Heart right ventricle (tissue), 16 donors: ENCODE measurements at regions not wholly inside any gene's neighbourhood (a gene's known extent, or its start where the extent isn't known, plus 50 kb on each side); places are given as distances from the start of the nearest gene placed in this dataset.

Experiments
- ATAC-seq, 8 donors: fragments of 200-7000 bp; cut with Tn5 transposase; one replicate each; pipeline ENCODE4 v1.9.1; 2020; ENCODE audit warnings: mild to moderate bottlenecking in 8 of 8, moderate library complexity in 8 of 8, moderate number of reproducible peaks in 1 of 8
- DNase-seq, 2 donors: peaks; one replicate each; pipeline ENCODE4 v3.0.0-alpha.2; 2020
- H3K27ac ChIP-seq, 10 donors: fragments of 200-600 bp; sonication (generic) in 2 of 10; one replicate each; pipeline versions ENCODE4 v1.5.0 to v1.8.0; 2020 to 2022; ENCODE audit warnings: mild to moderate bottlenecking in 3 of 10
- H3K27me3 ChIP-seq, 7 donors: fragments of 200-600 bp; one replicate each; pipeline ENCODE4 v1.8.0; 2021 to 2022; ENCODE audit warnings: mild to moderate bottlenecking in 2 of 7
- H3K36me3 ChIP-seq, 9 donors: fragments of 200-600 bp; sonication (generic) in 1 of 9; one replicate each; pipeline versions ENCODE4 v1.5.0 to v1.8.0; 2020 to 2022; ENCODE audit warnings: mild to moderate bottlenecking in 2 of 9
- H3K4me1 ChIP-seq, 9 donors: fragments of 200-600 bp; sonication (generic) in 1 of 9; one replicate each; pipeline versions ENCODE4 v1.5.0 to v1.8.0; 2020 to 2022; ENCODE audit warnings: mild to moderate bottlenecking in 4 of 9
- H3K4me3 ChIP-seq, 10 donors: fragments of 200-600 bp; sonication (generic) in 2 of 10; one replicate each; pipeline versions ENCODE4 v1.5.0 to v1.8.0; 2020 to 2022; ENCODE audit warnings: mild to moderate bottlenecking in 7 of 10, moderate library complexity in 2 of 10
- H3K9me3 ChIP-seq, 11 donors: fragments of 200-600 bp in 10 of 11; sonication (generic) in 2 of 11; one replicate each; pipeline versions ENCODE4 v1.5.0 to v1.8.0; 2013 to 2022; ENCODE audit warnings: mild to moderate bottlenecking in 2 of 11, control low read depth in 1 of 11, moderate library complexity in 1 of 11
- WGBS, 2 donors: extraction: QIAGEN DNeasy Blood & Tissue Kit; methylation state at CpG; one replicate each; pipeline ENCODE4 v1.1.7; 2013; ENCODE audit warnings: inconsistent platforms in 1 of 2; 5-methylcytosine and 5-hydroxymethylcytosine counted together
- intact Hi-C, 10 donors: fragments of 100-400 bp; cut with DNase I; formaldehyde crosslinking; loops; one replicate each; pipeline versions ENCODE4 v1.11.1 to v1.14.2; 2022
- TF ChIP-seq, protein P1 (sequence below), 9 donors: fragments of 200-600 bp; sonication (generic) in 2 of 9; IDR thresholded peaks; one replicate each; pipeline versions ENCODE4 v1.5.0 to v1.8.0; 2021 to 2022; ENCODE audit warnings: antibody characterized with exemption in 9 of 9, mild to moderate bottlenecking in 5 of 9, moderate library complexity in 1 of 9
- donor health status: Arrhythmogenic right ventricular cardiomyopathy.
- donor health status: ischemic (EF 13 %, LVEDD 7.1; RV severe dilation, severe dysfunction).
- donor health status: healthy with polysubstance abuse.
- donor health status: DM: no; HTN: yes; CAD: no.
- donor health status: DM: no; HTN: no; CAD: no.
- donor health status: ischemic (EF 25% LVEDD 6.9; RV normal size, moderate dysfunction).
- donor health status: ischemic (EF 25% LVEDD 5.7; RV mildly dilated, moderate dysfunction).
- donor health status: healthy.
- donor health status: DM: yes; HTN: yes; CAD: no.
- donor health status: Ischemic cardiomyopathy.
- donor health status: ischemic (EF 35%, LVEDD 5.7; RV mildly dilated, moderate dysfunction).
- donor health status: nonischemic (EF 11% LVEDD 7.7; RV severe dilation, severe dysfunction).
- donor health status: DM: yes; HTN: yes; CAD: no.
- donor health status: PGD.
- donor health status: ischemic (EF 29% LVEDD 5.4; RV normal size, mild dysfunction).
- donor health status: nonischemic (EF 23%, LVEDD 6.1; RV moderate dilation, normal function).

DNA sequence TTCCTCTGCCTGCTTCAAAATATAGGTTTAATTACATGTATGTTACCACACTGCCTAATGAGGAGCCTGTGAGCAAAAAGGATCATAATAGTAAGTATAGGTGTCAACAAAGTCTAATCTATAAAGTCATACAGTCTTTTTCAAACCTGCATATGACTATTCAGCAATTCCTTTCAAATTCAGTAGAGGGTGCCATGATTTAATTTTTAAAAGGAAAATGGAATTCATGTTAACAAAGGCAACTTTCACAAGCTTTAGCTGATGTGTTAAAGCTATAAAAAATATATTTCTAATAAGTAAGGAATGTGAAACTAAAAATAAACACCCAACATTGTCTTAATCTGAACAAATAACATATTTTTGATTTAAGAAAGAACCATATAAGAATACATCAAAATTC lies 52.1 kb downstream of the MPP7 start:
- intact Hi-C loops, result loop anchor here in 8 of 10 donors (1.0 to 5.0 kb wide), 6 partner anchors 130 to 134 kb away; no protein-coding TSS in a partner anchor
- peak in 1 of 8 donors; percentile 46 for ATAC-seq
- Histone ChIP-seq H3K36me3 (no peaks in the 10 kb centered on the region), H3K4me1 (peaks cover 0 to 35% (median 7%) of the 10 kb centered on the region in 9 donors), H3K27me3 (no peaks in the 10 kb centered on the region), H3K4me3 (no peak overlapping the region), H3K9me3 (peaks cover 0 to 3% (median 0%) of the 10 kb centered on the region in 11 donors), H3K27ac (no peak overlapping the region)
- DNase-seq, result no peak
- TF ChIP-seq, protein P1, sequence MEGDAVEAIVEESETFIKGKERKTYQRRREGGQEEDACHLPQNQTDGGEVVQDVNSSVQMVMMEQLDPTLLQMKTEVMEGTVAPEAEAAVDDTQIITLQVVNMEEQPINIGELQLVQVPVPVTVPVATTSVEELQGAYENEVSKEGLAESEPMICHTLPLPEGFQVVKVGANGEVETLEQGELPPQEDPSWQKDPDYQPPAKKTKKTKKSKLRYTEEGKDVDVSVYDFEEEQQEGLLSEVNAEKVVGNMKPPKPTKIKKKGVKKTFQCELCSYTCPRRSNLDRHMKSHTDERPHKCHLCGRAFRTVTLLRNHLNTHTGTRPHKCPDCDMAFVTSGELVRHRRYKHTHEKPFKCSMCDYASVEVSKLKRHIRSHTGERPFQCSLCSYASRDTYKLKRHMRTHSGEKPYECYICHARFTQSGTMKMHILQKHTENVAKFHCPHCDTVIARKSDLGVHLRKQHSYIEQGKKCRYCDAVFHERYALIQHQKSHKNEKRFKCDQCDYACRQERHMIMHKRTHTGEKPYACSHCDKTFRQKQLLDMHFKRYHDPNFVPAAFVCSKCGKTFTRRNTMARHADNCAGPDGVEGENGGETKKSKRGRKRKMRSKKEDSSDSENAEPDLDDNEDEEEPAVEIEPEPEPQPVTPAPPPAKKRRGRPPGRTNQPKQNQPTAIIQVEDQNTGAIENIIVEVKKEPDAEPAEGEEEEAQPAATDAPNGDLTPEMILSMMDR (IDR thresholded peaks at IDR 0.05), result peak; percentile 25 to 76 (median 60)

DNA sequence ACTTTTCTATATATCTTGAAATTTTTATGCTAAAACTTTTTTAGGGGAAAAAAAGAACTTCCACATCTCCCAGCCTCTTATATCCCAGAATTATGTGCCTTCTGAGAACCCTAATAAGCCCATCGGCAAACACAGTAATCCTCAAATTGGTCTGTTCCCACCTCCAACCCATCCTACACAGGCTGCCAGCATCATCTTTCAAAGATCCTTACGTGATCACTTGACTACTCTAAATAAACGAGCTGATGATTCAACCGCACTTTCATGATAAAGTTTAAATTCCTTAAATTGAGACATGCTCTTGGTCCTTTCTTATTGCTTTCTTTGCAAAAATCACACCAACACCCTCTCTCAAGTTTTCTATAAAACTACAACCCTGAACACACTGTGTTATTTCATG lies 52.5 kb downstream of the MPP7 start:
- 64 to 68% methylated on average over 4 of the region's 4 CpGs for WGBS, 2 donors
- no peak for ATAC-seq

DNA sequence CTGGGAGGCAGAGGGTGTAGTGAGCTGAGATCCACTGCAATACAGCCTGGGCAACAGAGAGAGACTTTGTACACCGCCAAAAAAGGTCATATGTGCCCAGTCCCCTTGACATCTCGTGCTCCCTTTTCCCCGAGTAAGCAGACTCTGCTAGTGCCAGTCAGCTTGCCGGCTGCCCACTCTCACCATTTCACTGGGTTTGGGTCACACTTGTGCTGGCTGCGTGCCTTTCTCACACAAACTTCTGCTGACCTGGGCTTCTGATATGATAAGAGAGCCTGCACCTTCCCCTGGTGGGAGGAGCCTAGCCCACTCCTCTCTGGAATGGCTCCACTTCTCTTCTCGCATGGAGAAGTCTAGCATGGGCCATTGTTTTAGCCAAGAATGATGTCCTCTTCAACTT lies 53.4 kb downstream of the MPP7 start:
- intact Hi-C loops, result loop anchor here in 4 of 10 donors (5.0 to 10.0 kb wide), 3 partner anchors 133 to 805 kb away; no protein-coding TSS in a partner anchor
- Histone ChIP-seq H3K27ac (no peak overlapping the region), H3K27me3 (no peaks in the 10 kb centered on the region), H3K4me1 (peaks cover 0 to 30% (median under 1%) of the 10 kb centered on the region in 9 donors), H3K9me3 (peaks cover 0 to 7% (median 0%) of the 10 kb centered on the region in 11 donors), H3K4me3 (no peak overlapping the region), H3K36me3 (no peaks in the 10 kb centered on the region)
- no peak for DNase-seq
- no peak for ATAC-seq
- TF ChIP-seq, protein P1 (IDR thresholded peaks at IDR 0.05), result no peak
- 72 to 77% methylated on average over 6 of the region's 6 CpGs for WGBS, 2 donors

More for the DNA sequence above, 52.5 kb downstream of the MPP7 start:
- Histone ChIP-seq H3K27me3 (no peaks in the 10 kb centered on the region), H3K4me3 (no peak overlapping the region), H3K9me3 (peaks cover 0 to 7% (median 0%) of the 10 kb centered on the region in 11 donors), H3K36me3 (no peaks in the 10 kb centered on the region), H3K27ac (no peak overlapping the region), H3K4me1 (peaks cover 0 to 35% (median 7%) of the 10 kb centered on the region in 9 donors)
- TF ChIP-seq, protein P1 (IDR thresholded peaks at IDR 0.05), result no peak
- intact Hi-C loops, result loop anchor here in 8 of 10 donors (1.0 to 5.0 kb wide), 6 partner anchors 130 to 134 kb away; no protein-coding TSS in a partner anchor
- DNase-seq, result no peak

DNA sequence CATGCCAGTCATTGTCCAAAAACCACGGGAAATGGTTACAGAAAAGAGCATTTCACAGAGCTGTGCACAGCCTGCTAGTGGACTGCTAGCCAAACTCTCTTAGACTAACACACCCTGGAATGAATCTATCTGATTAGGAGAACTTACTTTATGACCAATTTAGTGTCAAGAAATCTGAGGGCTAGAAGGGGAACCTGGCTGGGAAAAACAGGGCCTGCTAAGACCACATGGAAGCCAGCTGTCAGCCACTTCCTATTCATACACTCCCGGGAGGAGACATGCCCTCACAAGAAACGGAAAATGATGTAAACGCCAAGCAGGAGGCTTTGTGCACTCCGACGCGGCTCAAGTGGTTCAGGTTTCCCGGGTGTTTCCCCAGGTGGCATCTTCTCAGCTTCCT lies 54.8 kb downstream of the MPP7 start:
- H3K27ac ChIP-seq, result peak overlapping the region in 1 of 10 donors; percentile 15
- DNase-seq, result peak in 1 of 2 donors; percentile 8

More for the DNA sequence above, 54.8 kb downstream of the MPP7 start:
- H3K27me3 ChIP-seq, result no peaks in the 10 kb centered on the region
- intact Hi-C loops, result loop anchor here in 4 of 10 donors (5.0 to 10.0 kb wide), 3 partner anchors 134 to 803 kb away; no protein-coding TSS in a partner anchor
- peak in 5 of 8 donors; percentile 28 to 53 (median 45) for ATAC-seq
- peaks cover 0 to 7% (median 0%) of the 10 kb centered on the region in 11 donors for H3K9me3 ChIP-seq
- H3K4me3 ChIP-seq, result no peak overlapping the region
- peaks cover 0 to 26% (median 0%) of the 10 kb centered on the region in 9 donors for H3K4me1 ChIP-seq
- H3K36me3 ChIP-seq, result no peaks in the 10 kb centered on the region
- TF ChIP-seq, protein P1 (IDR thresholded peaks at IDR 0.05), result no peak
- 44 to 47% methylated on average over 8 of the region's 8 CpGs for WGBS, 2 donors
